Activated T-cell treated with anti-CD3 and anti-CD28 coated beads for 48 hours (primary cell): ENCODE measurements at regions not wholly inside any gene's neighbourhood (a gene's known extent, or its start where the extent isn't known, plus 50 kb on each side); places are given as distances from the start of the nearest gene placed in this dataset.
"Not testable (repeated sequence)": the region's sequence is repeated elsewhere in the genome, so short reads cannot be mapped to it uniquely, and the experiment has no call there.

Experiments used
- DNase-seq: peaks from one replicate; pipeline ENCODE4 v3.0.0-alpha.2; 2020; ENCODE audit warnings: low read depth

DNA sequence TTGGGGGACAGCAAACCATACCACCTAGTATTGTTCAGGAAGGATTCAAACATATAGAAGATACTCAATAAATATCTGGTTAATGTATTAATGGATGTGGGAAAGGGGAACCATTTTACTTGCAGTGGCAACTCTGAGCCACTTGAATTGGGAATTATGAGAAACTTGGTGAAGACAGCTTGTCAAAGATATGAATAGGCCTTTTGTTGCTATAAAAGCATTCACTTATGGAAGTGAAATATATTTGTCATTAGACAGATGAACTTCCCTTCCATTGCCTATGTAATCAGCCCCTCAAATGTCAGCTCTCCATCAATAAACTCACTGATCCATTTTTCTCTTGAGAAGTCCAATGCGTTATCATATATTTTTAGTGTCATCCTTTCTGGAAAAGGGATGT is 56.1 kb downstream of the GPR85 start:
- DNase-seq, result no peak

DNA sequence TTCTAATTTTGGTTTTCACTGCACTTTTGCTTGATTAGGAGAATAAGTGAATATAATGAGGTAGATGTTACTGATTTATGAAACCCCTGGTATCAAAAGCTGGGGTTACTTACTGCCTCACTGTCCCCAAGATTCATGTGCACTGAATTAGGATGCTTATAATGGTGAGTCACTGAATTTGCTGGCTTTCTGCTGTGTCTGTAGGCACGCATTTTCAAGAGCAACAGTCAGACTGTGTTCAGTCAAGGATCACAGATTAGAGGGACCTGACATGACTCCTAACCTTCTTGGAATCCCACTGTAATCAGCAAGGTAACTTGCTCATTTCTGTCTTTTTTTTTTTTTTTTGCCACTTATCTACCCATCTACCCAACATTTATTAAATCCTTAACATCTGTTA is 59.7 kb downstream of the GPR85 start:
- no peak for DNase-seq

DNA sequence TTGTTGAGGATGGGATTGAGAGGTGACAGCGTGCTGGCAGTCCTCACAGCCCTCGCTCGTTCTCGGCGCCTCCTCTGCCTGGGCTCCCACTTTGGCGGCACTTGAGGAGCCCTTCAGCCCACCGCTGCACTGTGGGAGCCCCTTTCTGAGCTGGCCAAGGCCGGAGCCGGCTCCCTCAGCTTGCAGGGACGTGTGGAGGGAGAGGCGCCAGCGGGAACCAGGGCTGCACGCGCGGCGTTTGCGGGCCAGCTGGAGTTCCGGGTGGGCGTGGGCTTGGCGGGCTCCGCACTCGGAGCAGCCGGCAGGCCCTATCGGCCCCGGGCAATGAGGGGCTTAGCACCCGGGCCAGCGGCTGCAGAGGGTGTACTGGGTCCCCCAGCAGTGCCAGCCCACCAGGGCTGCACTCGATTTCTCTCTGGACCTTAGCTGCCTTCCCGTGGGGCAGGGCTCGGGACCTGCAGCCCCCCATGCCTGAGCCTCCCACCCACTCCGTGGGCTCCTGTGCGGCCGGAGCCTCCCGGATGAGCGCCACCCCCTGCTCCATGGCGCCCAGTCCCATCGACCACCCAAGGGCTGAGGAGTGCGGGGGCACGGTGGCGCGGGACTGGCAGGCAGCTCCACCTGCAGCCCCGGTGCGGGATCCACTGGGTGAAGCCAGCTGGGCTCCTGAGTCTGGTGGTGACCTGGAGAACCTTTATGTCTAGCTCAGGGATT is 69.3 kb downstream of the GPR85 start:
- not testable (repeated sequence) for DNase-seq

DNA sequence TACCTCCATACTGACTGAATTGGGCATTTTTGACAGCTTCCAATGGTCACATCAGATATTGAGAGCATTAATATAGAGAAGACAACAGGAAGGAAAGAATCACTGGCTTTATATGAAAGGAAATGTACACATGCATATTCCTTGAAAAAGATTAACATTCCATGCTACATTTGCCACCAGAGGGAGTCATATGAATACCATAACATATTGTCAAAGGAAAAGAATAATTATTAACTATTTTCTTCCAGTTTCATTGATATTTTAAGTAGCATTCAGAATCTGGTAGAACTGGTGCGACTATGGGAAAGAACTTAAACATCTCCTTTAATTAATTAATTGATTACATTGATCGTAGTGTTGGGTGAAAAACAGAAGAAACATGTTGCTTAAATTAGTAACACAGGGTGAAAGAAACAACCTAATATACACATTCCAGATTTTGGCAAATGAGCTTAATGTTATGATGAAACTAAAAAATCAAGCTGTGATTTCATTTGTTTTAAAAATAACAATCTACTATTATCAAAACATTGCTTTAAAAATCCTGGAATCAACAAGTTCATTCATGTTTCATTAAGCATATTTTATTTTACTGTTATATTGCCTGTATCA is 71.5 kb downstream of the GPR85 start:
- DNase-seq, result no peak

DNA sequence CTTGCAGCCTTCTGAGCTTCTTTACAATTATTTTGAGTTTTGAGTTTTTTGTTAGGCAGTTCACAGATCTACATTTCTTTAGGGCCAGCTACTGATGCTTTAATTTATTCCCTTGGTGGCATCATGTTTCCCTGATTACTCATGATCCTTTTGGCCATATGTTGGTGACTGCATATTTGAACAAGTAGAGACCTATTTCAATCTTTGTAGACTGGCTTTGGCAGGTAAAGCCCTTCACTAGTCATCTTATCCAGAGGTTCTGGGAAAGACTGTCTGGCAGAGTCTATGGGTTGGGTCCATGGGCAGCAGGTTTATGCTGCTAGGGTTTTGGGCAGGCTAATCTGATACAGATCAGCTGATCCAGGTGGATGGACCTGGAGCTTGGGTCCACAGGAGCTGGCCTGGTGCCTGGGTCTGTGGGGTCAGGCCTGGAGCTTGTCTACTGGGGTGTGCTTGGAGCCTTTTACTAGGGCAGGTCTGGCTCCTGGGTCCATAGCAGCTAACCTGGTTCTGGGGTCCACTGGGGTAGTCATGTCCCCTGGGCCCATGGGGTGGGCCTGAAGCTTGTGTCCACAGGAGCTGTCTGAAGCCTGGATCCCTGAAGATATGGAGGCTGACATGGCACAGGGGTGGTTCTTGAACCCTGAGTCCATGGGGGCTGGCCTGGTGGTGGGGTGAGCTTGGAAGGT is 72.7 kb downstream of the GPR85 start:
- DNase-seq, result no peak

DNA sequence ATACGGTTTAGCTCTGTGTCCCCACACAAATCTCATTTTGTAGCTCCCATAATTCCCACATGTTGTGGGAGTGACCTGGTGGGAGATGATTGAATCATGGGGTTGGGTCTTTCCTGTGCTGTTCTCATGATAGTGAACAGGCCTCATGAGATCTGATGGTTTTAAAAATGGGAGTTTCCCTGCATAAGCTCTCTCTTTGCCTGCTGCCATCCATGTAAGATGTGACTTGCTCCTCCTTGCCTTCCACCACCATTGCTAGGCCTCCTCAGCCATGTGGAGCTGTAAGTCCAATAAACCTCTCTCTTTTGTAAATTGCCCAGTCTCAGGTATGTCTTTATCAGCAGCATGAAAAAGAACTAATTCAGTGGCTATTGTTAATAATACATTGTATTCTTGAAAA is 73.8 kb downstream of the GPR85 start:
- DNase-seq, result not testable (repeated sequence)

DNA sequence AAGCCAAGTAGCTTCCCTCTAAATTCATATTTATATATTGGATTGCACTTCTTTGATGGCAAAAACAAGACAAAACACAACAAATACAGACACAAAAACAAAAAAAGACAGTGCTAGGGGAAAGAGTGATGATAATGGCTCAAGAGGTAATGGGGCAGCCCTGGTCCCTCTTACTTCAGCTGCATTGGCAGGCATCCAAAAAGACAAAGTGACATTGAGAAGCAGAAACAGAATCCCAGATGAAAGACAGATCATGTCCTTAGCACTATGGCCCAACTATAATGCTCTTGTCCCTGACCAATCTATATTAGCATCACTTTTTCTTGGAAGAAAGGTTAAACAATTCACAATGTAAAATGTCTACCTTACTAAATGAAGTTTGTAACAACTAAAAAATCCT is 76.2 kb downstream of the GPR85 start:
- no peak for DNase-seq

DNA sequence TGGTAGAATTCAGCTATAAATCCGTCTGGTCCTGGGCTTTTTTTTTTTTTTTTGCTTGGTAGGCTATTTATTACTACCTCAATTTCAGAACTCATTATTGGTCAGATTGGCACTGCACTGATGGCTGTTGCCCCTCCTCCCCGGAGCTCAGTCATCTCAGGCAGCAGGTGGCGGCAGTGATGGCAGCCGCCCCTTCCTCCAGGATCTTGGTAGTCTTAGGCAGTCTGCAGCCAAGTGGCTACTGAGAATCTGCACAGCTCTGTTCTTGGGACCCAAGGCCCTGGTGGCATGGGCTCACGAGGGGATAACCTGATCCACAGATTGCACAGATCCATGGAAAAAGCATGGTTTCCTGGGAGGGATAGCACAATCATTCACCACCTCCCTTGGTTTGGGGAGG is 77.9 kb downstream of the GPR85 start:
- DNase-seq, result no peak

DNA sequence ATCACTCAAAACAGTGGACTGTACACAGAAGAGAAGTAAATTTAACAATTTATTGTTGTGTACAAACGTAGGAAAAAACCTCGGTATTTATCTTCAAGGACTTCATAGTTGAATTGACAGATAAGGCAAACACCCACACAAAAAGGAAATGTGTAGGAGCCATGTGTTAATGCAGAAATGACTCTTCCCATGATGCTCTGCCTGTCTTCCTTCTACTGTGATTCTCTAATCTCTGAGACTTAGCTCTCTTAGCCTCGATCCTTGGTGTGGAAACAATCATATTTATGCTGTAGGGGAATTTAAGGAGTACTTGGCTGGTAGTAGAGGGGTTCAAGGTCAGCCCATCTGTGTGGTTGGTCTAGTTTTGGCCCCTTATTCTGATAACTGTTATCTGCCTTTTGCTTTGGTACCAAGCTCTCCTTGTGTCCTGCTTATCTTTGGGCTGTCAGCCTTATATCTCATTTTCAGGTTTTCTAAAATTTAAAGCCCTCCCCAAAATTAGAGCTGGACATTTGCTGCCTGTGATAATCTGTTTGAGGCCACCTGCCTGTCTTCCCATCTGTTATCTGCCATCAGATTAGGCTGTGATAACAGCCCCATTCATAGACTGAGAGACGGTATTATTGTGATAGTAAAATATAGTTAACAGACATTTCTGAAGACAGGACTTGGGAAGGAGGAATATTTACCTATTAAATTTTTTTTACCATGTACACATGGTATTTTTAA is 81.7 kb downstream of the GPR85 start:
- DNase-seq, result no peak

DNA sequence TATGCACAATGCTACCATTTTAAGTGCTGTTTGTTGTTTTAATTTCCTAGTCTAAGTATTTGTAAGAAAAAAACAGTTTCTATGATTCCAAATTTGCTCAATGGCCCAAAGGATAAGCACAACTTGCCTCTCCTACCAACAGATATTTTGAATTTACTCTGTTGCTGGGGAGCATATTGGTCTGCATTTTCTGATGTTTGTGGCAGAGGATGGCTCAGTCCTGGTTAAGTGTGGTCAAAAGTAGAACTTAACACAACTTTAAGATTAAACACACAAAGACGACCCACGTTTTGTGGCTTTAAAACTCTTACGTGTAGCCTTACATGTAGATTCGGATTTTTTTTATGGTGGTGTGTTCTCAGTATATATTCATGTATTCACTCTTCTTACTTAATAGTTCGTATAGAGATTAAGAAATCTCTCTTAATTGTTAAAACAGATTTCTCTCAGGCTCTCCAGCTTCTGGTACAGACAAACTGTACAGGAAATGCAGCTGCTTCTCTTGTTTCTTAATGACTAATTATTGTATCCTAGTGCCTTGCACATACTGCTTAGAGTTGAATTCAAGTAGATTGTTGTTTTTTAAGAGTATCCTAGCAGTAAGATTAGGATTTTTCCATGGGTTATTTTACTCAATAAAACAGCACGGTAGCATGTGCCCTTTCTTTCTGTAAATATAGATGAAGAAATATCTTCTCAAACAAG is 86.2 kb downstream of the GPR85 start:
- no peak for DNase-seq

DNA sequence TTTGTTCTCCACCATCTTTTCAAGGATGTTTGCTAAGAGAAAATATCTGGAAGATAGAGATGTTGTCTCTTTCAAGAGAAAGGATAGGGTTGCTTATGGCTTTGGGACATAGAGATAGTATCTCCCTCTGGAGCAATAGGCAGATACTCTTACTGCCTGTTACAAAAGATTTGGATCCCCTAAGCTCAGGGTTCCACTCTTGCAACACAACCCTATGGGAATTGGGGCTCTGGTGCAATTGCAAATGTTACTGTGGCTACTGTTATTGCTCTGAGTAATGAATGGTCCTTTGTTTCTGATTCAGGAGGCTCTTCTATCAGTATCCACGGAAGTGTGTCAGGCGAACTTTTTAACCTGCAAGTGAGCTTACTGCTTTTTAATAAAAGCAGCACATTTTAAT is 88.8 kb downstream of the GPR85 start:
- no peak for DNase-seq

DNA sequence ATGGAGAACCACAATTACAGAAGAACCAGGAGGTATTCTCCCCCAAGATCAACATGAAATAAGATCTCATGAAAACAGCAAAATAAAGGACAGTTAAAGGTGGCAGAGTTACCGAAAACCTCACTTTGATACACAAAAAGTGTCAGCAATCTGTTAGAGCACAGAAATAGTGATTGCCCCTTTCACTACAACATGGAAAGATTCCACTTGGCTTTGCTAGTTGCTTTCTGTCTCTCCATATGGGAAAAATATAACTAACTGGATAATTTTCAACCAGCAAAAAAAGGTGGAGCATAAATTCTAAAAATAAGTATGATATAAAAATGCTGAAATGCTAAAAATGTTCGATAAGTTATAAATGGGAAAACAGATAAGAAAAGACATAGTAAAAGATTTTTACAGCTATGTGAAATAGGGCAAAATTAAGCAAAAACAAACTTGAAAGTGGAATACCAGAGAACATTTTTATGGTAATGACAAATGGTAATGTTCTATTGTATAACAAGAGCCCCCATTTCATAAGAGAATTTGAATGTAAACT is 90.2 kb downstream of the GPR85 start:
- DNase-seq, result no peak

DNA sequence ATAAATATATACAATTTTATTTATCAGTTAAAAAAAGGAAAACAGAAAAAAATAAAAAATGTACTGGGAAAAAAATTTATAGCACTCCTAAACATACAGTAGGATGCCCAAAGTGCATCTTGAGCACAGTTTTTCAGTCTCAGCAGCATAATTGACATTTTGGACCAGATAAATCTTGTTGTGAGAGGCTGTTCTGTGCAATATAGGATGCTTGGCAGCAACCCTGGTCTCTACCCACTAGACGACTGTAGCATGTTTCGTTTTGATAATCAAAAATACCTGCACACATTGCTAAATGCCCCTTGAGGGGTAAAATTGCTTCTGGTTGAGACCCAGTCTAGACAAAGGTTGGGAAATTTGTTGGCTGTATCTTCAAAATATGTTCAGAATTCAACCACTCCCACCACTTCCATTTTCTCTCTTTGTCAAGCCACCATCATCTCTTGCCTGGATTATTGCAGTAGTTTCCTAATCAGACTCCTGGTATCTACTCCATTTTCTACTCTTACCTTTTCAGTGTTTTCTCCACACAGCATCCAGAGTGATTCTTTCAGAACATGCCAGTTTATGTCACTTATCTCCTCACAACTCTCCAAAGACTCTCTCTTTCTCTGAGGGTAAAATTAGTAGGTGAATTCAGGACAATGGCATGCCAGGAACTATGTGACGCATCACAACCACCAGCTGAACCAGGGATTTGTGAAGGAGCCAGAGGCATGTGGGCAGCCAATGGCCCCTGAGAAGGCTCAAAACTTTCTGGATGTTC is 91.4 kb downstream of the GPR85 start:
- DNase-seq, result no peak

DNA sequence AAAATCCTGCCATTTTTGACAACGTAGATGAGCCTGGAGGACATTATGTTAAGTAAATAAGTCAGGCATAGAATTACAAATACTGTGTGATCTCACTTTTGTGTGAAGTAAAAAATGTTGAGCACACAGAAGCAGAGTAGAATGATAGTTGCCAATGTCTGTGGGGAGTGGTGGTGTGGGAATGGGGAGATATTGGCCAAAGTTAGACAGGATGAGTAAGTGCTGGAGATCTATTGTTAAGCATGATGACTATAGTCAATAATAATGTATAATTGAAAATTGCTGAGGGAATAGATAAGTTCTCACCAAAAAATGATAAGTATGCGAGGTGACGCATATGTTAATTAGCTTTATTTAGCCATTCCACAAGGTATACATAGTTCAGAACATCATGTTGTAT is 92.0 kb downstream of the GPR85 start:
- no peak for DNase-seq

DNA sequence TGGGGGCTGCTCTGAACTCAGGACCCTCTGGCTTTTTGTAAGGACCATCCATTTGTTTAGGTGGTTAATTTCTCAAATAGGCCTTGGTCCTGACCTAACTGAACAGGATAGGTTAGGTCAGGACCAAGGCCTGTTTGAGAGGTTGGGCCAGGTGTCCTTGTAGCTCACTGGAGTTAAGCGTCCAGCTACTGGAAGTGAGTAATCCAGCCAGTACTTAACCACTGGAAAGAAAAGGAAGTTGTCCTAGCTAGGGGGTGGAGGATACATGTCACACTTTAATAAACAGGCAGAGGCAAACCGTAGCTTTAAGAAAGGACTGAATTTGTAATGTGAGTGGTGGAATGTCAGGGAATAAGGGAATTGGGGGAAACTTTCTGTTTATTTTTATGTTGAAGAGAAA is 96.0 kb downstream of the GPR85 start:
- DNase-seq, result no peak

DNA sequence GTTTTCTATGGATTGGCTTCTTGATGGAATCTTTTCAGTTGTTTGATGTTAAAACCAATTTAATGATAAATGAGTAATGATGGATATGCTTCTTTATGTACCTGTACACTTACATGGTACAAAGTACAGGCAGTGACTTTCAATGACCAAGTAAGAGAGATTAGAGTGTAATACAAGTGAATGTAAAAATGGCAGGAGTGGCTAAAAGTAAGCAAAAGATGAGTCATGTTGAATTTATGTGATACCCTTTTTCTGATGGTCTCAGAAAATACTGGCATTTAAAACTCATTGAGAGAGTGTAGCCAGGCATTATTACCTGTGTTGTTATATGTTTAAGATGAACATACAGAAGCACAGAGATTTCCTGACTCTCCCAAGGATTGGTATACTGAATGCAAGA is 97.1 kb downstream of the GPR85 start:
- no peak for DNase-seq

DNA sequence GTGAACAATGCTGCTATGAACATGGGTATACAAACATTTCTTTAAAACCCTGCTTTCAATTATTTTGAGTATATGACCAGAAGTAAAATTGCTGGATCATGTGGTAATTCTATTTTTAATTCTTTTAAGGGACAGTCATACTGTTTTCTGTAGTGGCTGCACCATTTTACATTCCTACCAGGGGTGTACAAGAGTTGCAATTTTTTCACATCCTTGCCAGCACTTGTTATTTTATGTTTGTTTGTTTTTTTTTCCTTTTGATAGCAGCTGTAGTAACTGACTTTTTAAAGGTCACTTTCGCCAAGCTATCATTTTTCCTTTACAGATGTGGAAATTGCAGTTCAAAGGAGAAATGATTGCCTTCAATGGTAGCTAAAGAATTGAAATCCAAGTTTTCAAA is 99.5 kb downstream of the GPR85 start:
- no peak for DNase-seq

DNA sequence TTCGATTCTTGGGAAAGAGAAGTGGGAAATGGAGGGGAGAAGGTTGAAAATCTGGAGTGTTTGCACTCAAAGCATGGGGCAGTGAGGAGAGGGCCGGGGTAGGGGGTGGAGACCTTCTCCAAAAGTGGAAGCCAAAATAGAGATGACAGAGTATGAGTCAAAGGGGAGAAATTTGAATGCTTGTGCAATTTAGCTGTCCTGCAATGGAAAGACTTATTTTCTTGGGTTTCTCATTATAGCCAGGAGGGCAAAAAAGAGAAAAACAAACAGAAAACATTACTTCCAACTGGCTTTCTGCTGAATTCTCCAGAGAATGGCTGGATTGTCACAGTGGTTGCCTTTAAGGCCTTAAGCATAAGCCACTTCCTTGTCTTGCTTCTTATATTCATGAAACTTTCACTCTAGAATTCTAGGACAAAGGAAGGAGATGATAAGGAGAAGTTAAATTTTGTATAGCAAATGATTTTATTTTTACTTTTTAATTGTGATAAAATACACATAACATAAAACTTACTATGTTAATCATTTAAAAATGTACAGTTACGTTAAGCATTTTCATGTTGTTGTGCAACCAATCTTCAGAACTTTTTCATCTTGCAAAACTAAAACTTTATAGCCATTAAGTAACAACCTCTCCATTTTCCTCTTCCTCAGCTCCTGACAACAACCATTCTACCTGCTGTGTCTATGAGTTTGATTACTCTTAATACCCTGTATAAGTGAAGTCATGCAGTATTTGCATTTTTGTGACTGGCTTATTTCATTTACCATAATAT is 100.2 kb downstream of the GPR85 start:
- DNase-seq, result no peak

DNA sequence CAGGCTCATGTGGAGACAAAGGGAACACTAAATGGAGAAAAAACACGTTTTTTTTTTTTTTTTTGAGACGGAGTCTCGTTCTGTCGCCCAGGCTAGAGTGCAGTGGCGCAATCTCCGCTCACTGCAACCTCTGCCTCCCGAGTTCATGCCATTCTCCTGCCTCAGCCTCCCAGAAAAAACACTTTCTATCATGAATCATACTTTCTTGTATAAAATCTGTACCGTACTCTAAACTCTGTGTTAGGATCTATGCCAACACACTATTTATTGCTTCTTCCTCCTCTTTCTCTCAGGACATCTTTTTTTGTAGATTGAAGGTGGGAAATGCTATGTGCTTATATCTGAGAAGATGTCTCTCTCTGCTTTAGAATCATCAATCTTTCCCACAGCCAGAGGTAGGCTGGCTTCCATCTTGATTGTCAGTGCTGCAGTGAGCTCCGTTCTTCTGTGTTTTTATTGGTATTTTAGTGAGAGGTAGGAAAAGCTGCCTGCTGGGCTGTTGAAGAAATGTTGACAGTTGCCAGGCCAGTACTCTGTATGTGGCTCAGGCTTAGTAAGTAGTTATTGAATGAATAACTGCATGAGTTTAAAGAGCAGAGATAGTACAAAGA is 101.1 kb downstream of the GPR85 start:
- no peak for DNase-seq
